ENCODE measurements at regions not wholly inside any gene's neighbourhood (a gene's known extent, or its start where the extent isn't known, plus 50 kb on each side); places are given as distances from the start of the nearest gene placed in this dataset.

DNA sequence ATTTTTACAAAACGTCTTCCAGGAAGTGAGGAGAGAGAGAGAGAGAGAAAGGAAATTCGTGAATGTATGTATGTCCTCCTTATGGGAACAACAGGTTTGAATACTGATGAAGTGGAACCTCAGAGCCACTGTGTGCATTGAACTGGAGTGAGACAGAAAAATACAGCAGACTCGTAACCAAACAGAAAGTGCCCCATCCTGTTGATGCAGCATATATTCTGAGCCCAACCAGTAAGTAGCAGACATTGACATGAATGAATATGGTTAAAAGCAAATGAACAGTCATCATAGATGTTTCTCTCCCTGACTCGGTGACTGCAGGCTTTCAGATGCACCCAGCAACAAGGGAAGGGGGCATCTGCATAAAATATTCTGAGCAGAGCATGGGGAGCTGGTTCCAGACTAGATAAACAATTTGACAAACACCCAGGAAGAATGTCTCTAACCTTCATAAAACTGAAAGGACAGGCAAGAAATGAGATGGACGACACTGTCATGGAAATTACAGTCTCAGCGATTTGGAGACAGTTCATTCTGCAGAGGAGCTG lies 471.0 kb upstream of the PBX1 start:
- Histone ChIP-seq H3K9me3 (ENCODE audit: control insufficient read depth, insufficient read depth, low read length) (no peaks in the 10 kb centered on the region), H3K27me3 (ENCODE audit: control insufficient read depth, insufficient read depth, low read length) (no peaks in the 10 kb centered on the region), H3K27ac (ENCODE audit: low read depth, low read length) (no peak overlapping the region), H3K4me3 (ENCODE audit: low read depth, low read length) (no peak overlapping the region)
- TF ChIP-seq CTCF (IDR thresholded peaks at IDR 0.05; ENCODE audit: low read depth, low read length) = no peak
- ChIA-PET CTCF (no interaction called here), POLR2A (no interaction called here)
- no peak for DNase-seq (ENCODE audit: low read depth, low spot score)

- CTCF ChIA-PET = interaction anchor here (1.2 kb wide), 1 partner anchor 695 kb away, joined by 4 read pairs; no protein-coding TSS in a partner anchor
- no peak overlapping the region for H3K4me3 ChIP-seq (ENCODE audit: low read depth, low read length)
- H3K9me3 ChIP-seq (ENCODE audit: control insufficient read depth, insufficient read depth, low read length) = no peaks in the 10 kb centered on the region
- POLR2A ChIA-PET = no interaction called here
- no peaks in the 10 kb centered on the region for H3K27me3 ChIP-seq (ENCODE audit: control insufficient read depth, insufficient read depth, low read length)
- DNase-seq (ENCODE audit: low read depth, low spot score) = no peak
- H3K27ac ChIP-seq (ENCODE audit: low read depth, low read length) = no peak overlapping the region
- TF ChIP-seq CTCF (IDR thresholded peaks at IDR 0.05; ENCODE audit: low read depth, low read length) = peak; percentile 34
Observed at GRCh38 chr1:164092603-164093353, 466.2 kb upstream of the PBX1 start.

GRCh38 chr1:164093543-164093942 lies 465.4 kb upstream of the PBX1 start:
- DNase-seq (ENCODE audit: low read depth, low spot score) = no peak
- TF ChIP-seq CTCF (IDR thresholded peaks at IDR 0.05; ENCODE audit: low read depth, low read length) = no peak
- H3K27me3 ChIP-seq (ENCODE audit: control insufficient read depth, insufficient read depth, low read length) = no peaks in the 10 kb centered on the region
- H3K9me3 ChIP-seq (ENCODE audit: control insufficient read depth, insufficient read depth, low read length) = no peaks in the 10 kb centered on the region
- H3K4me3 ChIP-seq (ENCODE audit: low read depth, low read length) = no peak overlapping the region
- ChIA-PET CTCF (interaction anchor here (1.2 kb wide), 1 partner anchor 694 kb away, joined by 4 read pairs; no protein-coding TSS in a partner anchor), POLR2A (no interaction called here)
- no peak overlapping the region for H3K27ac ChIP-seq (ENCODE audit: low read depth, low read length)

DNA sequence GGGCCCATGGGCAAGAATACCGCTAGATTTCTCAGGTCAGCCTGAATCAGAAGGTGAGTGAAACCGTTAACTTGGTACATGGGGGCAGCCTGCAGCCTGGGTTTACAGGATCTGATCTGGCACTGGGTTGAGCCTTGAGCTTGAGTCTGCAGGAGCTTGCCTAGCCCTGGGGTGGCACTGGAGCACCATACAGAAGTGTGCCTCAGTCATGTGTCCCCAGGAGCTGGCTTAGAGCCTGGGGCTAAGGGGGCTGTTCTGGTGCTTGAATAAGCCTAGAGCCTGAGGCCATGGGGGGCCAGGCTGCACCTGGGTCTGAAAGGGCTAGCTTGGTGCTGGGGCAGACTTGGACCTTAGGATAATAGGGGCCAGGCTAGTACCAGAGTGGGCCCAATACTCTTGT lies 457.2 kb upstream of the PBX1 start:
- ChIA-PET POLR2A (no interaction called here), CTCF (no interaction called here)
- Histone ChIP-seq H3K9me3 (ENCODE audit: control insufficient read depth, insufficient read depth, low read length) (no peaks in the 10 kb centered on the region), H3K27me3 (ENCODE audit: control insufficient read depth, insufficient read depth, low read length) (no peaks in the 10 kb centered on the region), H3K27ac (ENCODE audit: low read depth, low read length) (no peak overlapping the region), H3K4me3 (ENCODE audit: low read depth, low read length) (no peak overlapping the region)
- no peak for DNase-seq (ENCODE audit: low read depth, low spot score)
- no peak for TF ChIP-seq CTCF (IDR thresholded peaks at IDR 0.05; ENCODE audit: low read depth, low read length)

DNA sequence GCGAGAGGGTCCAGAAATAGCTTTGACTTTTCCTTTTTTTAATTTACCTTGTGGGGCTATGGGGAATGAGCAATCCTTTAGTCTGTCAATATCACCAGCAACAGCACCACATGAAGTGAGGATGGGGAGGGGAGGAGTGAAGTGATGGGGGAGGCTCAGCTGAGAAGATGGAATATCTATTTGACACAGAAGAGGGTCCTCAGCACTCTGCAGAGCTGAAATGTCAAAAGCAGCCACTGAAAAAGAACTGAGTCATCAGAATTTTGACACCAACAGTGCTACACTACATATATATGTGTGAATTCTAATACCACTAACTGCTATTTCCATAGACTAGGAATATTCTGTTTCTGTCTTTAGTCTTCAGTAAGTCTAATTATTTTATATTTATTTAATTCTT lies 427.0 kb upstream of the PBX1 start:
- no peak for TF ChIP-seq CTCF (IDR thresholded peaks at IDR 0.05; ENCODE audit: low read depth, low read length)
- Histone ChIP-seq H3K9me3 (ENCODE audit: control insufficient read depth, insufficient read depth, low read length) (no peaks in the 10 kb centered on the region), H3K27ac (ENCODE audit: low read depth, low read length) (no peak overlapping the region), H3K4me3 (ENCODE audit: low read depth, low read length) (no peak overlapping the region), H3K27me3 (ENCODE audit: control insufficient read depth, insufficient read depth, low read length) (no peaks in the 10 kb centered on the region)
- DNase-seq (ENCODE audit: low read depth, low spot score) = no peak
- CTCF ChIA-PET = no interaction called here
- POLR2A ChIA-PET = no interaction called here
